SKM-1 treated with dmso at 0.1 percent for 144 hours (cell line): ENCODE measurements at regions not wholly inside any gene's neighbourhood (a gene's known extent, or its start where the extent isn't known, plus 50 kb on each side); places are given as distances from the start of the nearest gene placed in this dataset.

Source experiments
- DNase-seq: peaks from one replicate; lab custom pipeline; 2025; ENCODE audit not compliant: unreplicated experiment; lab: John Stamatoyannopoulos, UW

DNA sequence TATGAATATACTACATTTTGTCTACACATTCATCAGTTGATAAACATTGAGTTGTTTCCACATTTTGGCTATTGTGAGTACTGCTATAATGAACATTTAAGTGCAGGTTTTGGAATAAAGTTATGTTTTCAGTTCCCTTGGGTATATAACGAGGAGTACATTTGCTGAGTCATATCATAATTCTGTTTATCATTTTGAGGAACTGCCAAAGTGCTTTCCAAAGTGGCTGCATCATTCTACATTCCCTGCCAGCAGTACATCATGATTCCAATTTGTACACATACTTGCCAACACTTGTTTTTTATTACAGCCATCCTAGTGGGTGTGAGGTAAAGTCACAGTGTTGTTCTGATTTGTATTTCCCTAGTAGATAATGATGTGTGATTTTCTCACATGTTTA, 1458.6 kb upstream of the TENM4 start:
- DNase-seq: peak; percentile 42

- peak; percentile 37 for DNase-seq
Observed at GRCh38 chr11:80898910-80899309, 1458.1 kb upstream of the TENM4 start.

- DNase-seq: no peak
Observed at GRCh38 chr11:80886684-80887083, 1445.9 kb upstream of the TENM4 start.

GRCh38 chr11:80873310-80873999, 1432.6 kb upstream of the TENM4 start:
- peak; percentile 85 for DNase-seq

DNA sequence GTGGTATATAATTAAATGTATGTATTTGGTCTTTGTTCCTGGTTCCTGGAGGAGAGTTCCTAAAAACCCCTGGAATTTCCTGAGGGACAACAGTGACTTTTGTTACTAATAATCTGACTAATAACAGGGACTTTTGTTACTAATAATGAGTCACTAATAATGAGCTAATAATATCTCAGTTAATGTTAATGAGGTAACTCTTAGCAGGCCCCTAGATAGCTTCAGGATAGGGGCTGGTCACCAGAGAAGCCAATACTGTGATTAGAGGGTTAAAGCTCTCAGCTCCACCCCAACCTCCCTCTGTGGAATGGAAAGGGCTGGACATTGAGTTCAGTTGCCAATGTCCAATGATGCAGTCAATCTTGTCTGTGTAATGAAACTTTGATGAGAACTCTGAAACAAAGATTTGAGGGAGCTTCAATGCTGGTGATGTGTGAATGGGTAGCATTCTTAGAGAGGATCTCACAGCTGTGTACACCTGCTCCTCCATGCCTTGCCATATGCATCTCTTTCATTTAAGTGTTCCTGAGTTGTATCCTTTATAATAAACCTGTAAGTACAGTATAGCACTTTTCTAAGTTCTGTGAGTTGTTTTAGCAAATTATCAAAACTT, 1431.4 kb upstream of the TENM4 start:
- no peak for DNase-seq

GRCh38 chr11:80868831-80869230, 1428.0 kb upstream of the TENM4 start:
- DNase-seq: no peak

DNA sequence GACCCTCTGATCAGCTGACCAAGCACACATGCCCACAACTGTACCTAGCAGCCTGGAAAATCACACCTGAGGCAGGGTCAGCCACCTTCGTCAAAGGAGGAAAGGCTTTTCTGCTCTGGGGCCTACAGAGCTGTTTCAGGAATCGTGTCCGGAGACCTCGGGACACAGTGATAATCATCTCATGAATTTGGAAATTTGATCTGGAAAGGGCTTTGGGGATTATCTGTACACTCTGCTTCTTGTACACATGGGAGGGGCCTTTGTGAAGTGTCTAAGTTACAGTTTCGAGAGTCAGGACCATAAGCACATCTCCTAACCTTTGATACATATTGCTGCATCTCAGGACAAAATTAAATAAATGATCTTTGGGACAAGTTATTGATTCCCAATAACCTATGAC, 1421.2 kb upstream of the TENM4 start:
- no peak for DNase-seq

GRCh38 chr11:80861193-80861592, 1420.4 kb upstream of the TENM4 start:
- DNase-seq: no peak

GRCh38 chr11:80860632-80861031, 1419.8 kb upstream of the TENM4 start:
- DNase-seq: no peak

GRCh38 chr11:80856066-80856465, 1415.2 kb upstream of the TENM4 start:
- DNase-seq: no peak

DNA sequence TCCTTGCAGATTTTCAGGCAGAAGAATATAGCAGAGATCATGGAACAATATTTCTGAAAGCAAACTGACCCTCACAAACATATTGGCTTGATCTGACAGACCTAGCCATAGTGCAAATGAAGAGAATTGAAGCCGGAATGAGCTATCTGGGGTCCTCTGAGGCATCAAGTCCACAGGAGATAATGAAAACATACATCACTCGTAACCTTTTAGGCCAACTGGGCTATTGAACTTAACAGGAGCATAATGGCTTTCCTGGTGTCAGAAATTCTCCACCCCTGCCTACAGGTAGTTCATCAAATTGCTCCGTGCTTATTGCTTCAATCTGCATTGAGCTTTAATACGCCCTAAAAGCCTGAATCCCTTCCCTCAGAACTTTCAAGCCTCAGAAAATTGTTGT, 1414.6 kb upstream of the TENM4 start:
- DNase-seq: no peak

DNA sequence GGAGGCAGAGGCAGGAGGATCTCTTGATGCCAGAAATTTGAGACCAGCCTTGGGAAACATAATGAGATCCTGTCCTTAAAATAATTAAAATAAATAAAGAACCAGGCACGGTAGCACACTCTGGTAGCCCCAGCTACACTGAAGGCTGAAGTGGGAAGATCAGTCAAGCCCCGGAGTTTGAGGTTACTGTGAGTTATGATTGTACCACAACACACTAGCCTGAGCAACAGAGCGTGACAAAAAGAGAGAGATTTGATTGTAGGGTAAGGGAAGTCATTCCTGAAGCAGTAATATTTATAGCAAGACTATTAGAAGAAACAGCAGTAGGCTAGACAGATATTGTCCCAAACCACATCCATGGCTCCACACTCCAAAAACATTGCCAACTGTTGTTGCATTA, 1408.4 kb upstream of the TENM4 start:
- no peak for DNase-seq

DNA sequence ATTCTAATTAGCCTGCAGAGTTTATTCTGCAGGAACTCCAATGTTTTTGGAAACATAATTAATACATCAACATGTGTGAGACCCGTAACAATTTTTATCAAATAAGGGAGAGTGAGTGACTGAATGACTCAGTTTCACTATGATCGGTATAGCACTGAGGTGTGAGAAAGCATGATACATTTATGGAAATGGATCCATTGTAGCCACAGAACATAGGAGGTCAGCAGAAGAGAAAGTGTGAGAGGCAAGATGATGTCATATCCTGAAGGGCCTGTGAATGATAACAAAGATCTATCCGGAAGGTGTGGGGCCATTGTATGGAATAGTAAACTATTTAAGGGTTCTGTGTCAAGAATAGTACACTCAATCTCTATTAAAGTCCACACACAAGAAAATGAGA, 1406.1 kb upstream of the TENM4 start:
- no peak for DNase-seq

- no peak for DNase-seq
Observed at GRCh38 chr11:80846442-80846841, 1405.6 kb upstream of the TENM4 start.

GRCh38 chr11:80844110-80844819, 1403.4 kb upstream of the TENM4 start:
- DNase-seq: no peak

- no peak for DNase-seq
Observed at GRCh38 chr11:80843266-80843974, 1402.6 kb upstream of the TENM4 start.

GRCh38 chr11:80842246-80842645, 1401.4 kb upstream of the TENM4 start:
- DNase-seq: no peak

DNA sequence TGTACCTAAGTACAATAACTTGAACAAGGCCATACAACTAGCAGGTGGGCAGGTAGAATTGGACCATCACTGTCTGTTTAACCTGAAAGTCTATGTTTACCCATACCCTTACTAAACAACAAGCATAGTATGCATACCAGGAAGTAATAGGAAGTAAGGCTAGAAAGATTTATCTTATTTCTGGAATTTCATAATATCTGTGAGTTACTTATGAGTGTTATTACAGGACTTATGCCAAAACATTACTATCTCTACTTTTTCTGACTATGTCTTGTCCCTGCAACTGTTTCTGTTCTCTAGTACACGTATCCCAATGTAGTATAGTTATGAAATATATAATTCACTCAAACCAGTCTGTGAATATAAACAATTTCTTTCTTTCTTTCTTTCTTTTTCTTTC, 1400.8 kb upstream of the TENM4 start:
- no peak for DNase-seq

GRCh38 chr11:80838153-80838552, 1397.3 kb upstream of the TENM4 start:
- no peak for DNase-seq

GRCh38 chr11:80837051-80837450, 1396.2 kb upstream of the TENM4 start:
- DNase-seq: no peak

DNA sequence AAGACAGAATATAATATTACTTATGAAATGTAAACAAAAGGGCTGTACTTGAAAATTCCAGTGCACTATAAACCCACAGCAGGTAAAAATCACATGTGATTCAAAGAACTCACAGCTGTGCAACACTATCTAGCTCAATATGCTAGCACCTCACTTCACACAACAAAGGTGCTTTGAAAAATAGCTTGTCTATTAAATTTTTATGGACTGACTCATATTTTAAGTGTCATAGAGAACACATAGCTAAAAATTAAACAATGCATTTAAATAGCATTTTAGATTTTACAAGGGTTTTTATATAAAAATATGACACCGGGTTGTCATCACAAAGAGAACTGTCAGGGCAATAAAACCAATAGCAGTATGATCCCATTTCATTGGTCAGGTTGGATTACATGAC, 1390.5 kb upstream of the TENM4 start:
- DNase-seq: no peak

- no peak for DNase-seq
Observed at GRCh38 chr11:80827781-80828180, 1387.0 kb upstream of the TENM4 start.
